DMS153 (cell line): ENCODE measurements at regions not wholly inside any gene's neighbourhood (a gene's known extent, or its start where the extent isn't known, plus 50 kb on each side); places are given as distances from the start of the nearest gene placed in this dataset.
"Not testable (repeated sequence)": the region's sequence is repeated elsewhere in the genome, so short reads cannot be mapped to it uniquely, and the experiment has no call there.

Experiments used
- DNase-seq: peaks from one replicate; lab custom pipeline; 2025; lab: John Stamatoyannopoulos, UW

- DNase-seq: no peak
Observed at GRCh38 chr20:6715401-6715941, 52.0 kb upstream of the BMP2 start.

GRCh38 chr20:6714279-6714711 lies 53.2 kb upstream of the BMP2 start:
- no peak for DNase-seq

DNA sequence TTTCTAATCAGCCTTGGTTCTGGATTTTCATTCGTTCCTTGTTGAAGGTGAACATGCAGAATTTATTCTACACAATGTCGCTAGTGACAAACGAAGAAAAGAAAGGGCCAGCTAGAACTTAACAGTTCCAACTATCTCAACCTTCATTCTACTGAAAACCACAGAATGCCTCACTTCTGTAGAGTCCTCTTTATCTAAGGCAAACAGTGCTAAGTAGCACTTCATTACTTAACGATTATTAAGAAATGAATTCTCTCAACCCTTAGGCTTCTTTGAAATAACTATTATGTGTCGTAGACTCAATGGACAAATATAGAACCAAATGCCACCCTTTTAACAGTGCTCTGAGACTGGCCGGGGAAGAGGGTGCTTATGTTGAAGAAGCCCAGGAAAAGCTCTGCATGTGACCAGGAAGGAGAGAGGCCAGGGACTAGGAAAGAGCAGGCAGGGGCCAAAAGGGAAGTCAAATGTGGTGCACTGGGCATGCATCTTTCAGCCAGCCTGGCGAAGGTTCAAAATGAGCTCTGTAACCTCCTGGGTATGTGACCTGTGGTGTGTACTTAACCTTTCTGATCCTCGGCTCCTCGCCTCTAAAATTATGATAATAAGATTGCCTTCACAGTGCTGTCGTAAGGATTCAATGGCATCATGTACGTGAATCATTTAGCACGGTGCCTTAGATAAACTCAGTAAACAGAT lies 55.4 kb upstream of the BMP2 start:
- no peak for DNase-seq

DNA sequence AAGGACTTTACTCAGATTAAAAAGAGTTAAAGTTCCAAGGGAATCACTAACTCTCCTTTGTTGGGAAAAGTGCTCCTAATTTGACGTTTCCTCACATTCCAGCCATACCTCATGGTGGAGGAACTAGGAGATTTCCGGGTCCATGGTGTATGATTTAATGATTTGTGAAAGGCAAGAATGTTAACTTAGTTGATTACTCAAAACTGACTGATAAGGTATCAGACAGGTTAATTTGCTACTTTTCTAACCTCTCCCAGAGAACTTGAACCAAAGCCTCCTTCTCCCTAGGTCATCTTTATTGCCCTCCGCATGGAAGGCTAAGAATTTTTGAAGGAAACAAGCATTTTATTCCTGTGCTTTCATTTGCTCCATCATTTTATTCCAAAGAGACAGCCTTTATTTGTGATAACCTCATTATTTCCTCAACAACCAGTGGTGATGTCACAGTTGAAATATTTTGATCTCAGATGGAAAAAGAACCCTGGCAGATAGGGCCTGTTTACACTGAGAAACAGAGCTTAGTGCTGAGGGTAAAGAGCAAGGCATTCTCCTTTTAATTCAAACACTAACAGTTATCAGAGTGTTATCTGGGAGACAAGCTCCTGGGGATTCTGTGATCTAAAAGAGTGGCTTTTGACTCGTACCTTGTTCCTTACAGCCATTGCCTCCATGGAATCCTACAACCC lies 57.4 kb upstream of the BMP2 start:
- DNase-seq: no peak

GRCh38 chr20:6708010-6708409 lies 59.5 kb upstream of the BMP2 start:
- DNase-seq: no peak

- no peak for DNase-seq
Observed at GRCh38 chr20:6707321-6707831, 60.1 kb upstream of the BMP2 start.

GRCh38 chr20:6705926-6706548 lies 61.4 kb upstream of the BMP2 start:
- DNase-seq: no peak

GRCh38 chr20:6705106-6705766 lies 62.2 kb upstream of the BMP2 start:
- no peak for DNase-seq

DNA sequence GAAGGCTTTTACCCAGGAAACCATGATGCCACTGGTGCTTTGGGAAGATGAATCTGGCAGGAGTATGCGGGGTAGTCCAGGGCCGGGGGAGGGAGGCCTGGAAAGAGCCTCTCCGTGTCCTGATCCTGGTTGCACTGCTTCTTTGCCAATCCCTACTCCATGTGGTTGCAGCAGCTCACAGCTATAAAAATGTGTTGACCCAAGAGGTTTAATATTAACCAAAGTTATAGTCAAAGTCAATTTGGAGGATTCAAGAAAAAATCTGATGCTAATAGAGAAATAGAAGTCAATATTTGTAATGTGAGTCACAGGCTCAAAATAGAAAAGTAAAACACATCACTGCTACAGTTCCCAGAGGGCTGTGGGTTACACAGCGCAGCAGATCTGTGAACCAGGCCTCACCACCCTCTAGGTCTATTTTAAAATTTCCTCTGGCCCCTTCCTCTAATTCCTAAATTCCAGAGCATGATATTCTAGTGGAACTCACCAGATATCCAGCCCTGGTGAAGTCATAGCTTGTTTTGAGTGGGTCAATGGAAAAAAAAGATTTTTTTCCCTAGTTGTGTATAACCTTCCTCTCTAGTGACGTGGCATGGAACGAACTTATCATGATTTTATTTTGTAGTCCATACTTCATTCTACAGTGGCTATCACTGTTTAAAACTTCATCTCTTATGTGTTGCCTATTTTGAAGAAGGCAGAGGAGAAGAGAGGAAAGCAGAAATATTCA lies 63.2 kb upstream of the BMP2 start:
- DNase-seq: no peak

DNA sequence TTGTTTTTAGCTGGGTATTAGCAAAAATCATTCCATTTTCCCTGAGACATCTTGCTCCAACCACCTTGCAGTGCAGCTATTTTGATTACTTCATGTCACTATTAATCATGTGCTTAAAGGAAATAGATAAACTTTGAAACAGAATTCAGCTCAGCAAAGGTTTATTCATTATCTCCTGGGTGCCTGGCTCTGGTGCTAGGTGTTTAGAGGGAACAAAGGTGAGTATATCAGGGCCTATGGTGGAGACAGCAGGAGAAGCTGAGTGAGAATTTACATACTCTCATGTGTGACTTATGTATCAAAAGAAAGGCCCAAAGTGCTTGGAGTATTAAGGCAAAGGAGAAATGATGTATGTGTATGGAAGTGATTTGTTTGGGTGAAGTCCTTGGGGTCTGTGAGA lies 63.8 kb upstream of the BMP2 start:
- no peak for DNase-seq

DNA sequence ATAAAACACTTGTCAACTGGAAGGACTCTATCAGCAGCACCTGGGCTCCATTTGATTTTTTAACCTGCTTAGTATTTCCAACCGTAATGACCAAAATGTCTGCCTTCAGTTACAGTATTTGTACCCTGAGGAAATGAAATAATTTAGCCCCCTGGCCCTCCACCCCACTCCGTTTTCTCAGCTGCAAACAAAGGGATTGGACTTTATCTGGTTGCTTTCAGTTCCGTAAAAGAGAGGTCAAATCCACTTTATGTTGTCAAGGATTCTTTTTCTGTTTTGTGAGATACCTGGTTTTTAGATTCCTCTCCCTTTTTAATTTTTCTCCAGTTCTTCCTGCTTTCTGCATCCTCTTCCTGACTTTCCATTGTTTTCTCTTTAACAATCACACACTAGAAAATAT lies 64.4 kb upstream of the BMP2 start:
- no peak for DNase-seq

DNA sequence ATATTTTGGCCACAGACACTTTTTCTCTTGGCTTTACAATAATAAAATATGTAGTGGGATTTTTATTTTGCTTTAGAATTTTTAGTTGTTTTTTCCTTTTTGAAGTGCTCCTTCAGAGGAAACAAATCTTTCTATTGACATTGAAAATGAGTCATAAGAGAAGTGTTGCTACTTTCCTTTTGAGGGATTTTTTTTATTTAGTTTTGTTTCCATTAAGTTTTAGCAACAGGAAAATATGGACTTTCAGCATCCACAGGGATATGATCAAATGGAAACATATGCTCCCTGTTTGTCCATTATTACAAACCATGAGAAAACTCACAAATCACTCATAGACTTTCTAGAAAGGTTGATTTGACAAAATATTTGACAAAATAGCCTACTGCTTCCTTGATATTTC lies 65.3 kb upstream of the BMP2 start:
- DNase-seq: no peak

DNA sequence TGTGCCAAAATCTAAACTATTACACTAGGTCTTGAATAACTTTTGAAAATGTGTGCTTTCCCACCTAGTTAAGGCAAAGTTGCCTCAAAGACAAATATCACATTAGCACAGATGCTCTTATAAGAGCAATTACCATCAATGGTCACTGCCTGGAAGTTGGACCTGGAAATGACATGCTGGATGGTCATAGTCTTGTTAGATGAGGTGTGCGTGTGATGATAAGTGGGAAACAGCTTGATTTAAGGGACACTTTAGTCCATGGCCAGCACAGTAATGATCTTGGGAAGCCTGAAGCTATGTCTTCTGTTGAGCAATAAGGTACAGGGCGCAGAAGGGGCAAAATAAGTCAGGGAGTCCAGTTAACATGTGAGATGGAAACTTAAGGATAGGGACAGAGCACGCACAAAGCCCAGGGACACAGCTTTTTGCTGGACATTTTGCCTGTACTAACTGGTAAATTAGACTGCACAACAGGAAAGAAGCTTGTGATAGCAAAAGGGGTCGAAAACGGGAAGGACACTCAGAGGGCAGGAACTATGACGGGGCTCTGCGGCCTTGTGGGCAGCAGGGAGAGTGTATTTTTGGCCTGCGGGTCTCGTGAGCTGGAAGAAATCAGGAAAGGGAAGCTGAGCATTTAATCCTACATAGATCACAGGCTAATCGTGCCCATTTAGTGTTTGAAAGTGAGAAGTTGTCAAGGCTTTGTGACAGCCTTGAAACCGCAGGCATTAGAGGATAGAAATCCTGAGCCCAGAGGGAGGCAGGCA lies 66.7 kb upstream of the BMP2 start:
- no peak for DNase-seq

- no peak for DNase-seq
Observed at GRCh38 chr20:6699921-6700562, 67.4 kb upstream of the BMP2 start.

DNA sequence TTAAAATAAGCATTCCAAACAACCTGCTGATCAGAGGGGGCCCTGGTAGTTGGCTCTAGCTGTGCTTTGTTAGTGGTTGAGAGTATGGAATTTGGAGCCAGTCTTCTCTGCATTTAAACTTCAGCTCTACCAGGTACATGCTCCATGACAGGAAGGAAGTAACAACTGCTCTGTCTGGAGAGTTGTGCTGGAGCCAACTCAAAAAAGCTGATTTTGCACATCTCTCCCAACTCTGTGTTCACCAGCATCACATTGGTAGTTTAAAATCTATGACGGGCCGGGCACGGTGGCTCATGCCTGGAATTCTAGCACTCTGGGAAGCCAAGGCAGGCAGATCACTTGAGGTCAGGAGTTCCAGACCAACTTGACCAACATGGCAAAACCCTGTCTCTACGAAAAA lies 68.8 kb upstream of the BMP2 start:
- DNase-seq: no peak

DNA sequence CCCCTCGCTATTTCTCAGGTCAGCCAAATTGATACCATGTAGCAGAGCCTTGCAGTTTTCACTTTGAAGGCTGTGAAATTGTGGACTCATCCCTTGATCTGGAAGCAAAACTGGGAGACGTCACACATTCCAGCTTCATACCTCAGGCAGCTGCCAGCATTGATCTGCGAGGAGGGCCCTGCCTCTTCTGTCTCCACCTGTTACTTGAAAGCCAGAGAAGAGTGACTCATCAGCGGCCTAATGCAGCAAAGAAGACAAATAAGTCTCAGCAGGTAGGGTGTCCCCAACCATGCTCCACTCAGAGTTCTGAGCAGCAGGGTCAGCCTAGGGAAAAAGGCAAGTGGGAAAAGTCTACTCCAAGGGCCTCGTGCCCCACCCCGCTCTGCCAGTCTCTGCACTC lies 69.4 kb upstream of the BMP2 start:
- no peak for DNase-seq

- no peak for DNase-seq
Observed at GRCh38 chr20:6697228-6697972, 70.1 kb upstream of the BMP2 start.

- no peak for DNase-seq
Observed at GRCh38 chr20:6696001-6696400, 71.5 kb upstream of the BMP2 start.

- not testable (repeated sequence) for DNase-seq
Observed at GRCh38 chr20:6693808-6694198, 73.7 kb upstream of the BMP2 start.
